ENCODE measurements at regions not wholly inside any gene's neighbourhood (a gene's known extent, or its start where the extent isn't known, plus 50 kb on each side); places are given as distances from the start of the nearest gene placed in this dataset.
"Not testable (repeated sequence)": the region's sequence is repeated elsewhere in the genome, so short reads cannot be mapped to it uniquely, and the experiment has no call there.

GRCh38 chr14:105745433-105746123, 219.2 kb downstream of the TMEM121 start:
- H3K27ac Mint-ChIP-seq: no peak overlapping the region
- no peaks in the 10 kb centered on the region for H3K36me3 Mint-ChIP-seq (ENCODE audit: low read depth)
- H3K27me3 Mint-ChIP-seq (ENCODE audit: insufficient read depth): no peaks in the 10 kb centered on the region
- no peak for TF ChIP-seq CTCF (IDR thresholded peaks at IDR 0.05)
- DNase-seq: no peak
- H3K4me1 Mint-ChIP-seq (ENCODE audit: low read depth): no peaks in the 10 kb centered on the region
- no peak overlapping the region for H3K4me3 Mint-ChIP-seq
- H3K9me3 Mint-ChIP-seq: peaks cover 49% of the 10 kb centered on the region

DNA sequence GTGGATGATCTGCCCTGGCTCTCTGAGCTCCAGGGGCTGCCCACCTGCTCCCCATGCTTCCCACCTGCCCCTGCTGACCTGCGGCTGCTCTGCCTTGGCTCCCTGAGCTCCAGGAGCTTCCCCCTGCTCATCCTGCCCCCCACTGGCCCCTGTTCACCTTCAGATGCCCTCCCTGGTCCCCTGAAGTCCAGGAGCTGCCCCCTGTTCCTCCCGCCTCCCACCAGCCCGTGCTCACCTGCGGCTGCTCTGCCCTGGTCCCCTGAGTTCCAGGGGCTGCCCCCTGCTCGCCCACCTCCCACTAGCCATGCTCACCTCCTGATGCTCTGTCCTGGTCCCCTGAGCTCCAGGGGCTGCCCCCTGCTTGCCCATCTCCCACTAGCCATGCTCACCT, 219.7 kb downstream of the TMEM121 start:
- peaks cover 50% of the 10 kb centered on the region for H3K9me3 Mint-ChIP-seq

GRCh38 chr14:105746800-105747502, 220.6 kb downstream of the TMEM121 start:
- H3K4me1 Mint-ChIP-seq (ENCODE audit: low read depth); H3K4me3 Mint-ChIP-seq; H3K27ac Mint-ChIP-seq; H3K27me3 Mint-ChIP-seq (ENCODE audit: insufficient read depth); H3K36me3 Mint-ChIP-seq (ENCODE audit: low read depth); DNase-seq: not testable (repeated sequence)
- H3K9me3 Mint-ChIP-seq: peaks cover 48% of the 10 kb centered on the region

More for the DNA sequence above, 219.7 kb downstream of the TMEM121 start:
- H3K4me3 Mint-ChIP-seq: no peak overlapping the region
- no peaks in the 10 kb centered on the region for H3K36me3 Mint-ChIP-seq (ENCODE audit: low read depth)
- DNase-seq: no peak
- H3K27ac Mint-ChIP-seq: no peak overlapping the region
- H3K4me1 Mint-ChIP-seq (ENCODE audit: low read depth): no peaks in the 10 kb centered on the region
- no peak for TF ChIP-seq CTCF (IDR thresholded peaks at IDR 0.05)
- H3K27me3 Mint-ChIP-seq (ENCODE audit: insufficient read depth): no peaks in the 10 kb centered on the region

DNA sequence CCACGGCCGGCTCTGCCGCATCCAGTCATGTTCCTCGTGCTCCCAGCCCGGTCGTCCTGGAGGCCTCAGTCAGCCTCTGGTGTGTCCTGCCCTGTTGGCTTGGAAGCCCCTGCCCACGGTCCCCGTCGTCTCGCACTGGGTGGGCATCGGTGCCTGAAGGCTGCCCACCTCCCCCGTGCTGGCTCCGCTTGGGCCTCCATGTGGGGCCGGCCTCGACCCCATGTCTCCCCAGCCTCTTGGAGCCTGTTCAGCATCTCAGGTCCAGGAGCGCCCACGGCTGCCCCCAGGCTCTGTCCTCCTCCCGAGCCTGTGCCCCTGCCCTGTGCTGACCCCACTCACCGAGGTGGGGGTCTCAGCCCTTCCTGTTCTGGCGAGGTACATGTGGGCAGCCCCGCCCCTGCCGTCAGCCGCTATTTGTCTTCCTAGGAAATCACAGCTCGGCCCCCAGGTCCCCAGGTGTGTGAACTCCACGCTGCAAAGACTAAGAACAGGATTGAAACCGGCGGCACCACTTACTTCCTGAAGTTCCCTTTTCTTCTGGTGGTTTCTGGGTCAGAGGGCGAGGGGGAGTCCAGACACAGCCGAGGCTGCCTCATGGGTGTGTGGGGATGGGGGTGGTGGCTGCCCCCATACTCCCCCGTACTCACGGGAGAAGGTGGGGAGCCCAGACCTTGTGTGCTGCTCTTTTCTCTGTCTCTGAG, 221.3 kb downstream of the TMEM121 start:
- H3K9me3 Mint-ChIP-seq: peaks cover 46% of the 10 kb centered on the region
- not testable (repeated sequence) for H3K4me3 Mint-ChIP-seq; H3K27ac Mint-ChIP-seq; H3K27me3 Mint-ChIP-seq (ENCODE audit: insufficient read depth); DNase-seq; H3K4me1 Mint-ChIP-seq (ENCODE audit: low read depth); H3K36me3 Mint-ChIP-seq (ENCODE audit: low read depth)

DNA sequence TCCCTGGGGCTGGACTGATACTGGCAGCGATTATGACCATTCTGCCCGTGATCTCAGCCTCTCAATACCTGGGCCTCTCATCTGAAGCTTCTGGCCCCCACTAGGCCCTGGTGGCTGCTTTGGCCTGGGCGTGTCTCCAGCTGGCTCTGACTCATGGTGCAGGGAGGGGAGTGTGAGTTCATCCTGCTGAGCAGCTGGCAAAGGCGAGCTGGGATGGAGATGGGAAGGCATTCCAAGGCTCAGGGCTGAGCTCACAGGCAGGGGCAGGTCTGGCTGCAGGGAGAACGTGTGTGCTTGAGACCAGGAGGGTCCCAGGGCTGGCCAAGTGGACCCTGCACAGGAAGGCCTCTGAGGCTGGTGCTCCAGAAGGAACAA, 221.8 kb downstream of the TMEM121 start:
- no peak for TF ChIP-seq CTCF (IDR thresholded peaks at IDR 0.05)
- peaks cover 48% of the 10 kb centered on the region for H3K9me3 Mint-ChIP-seq
- H3K36me3 Mint-ChIP-seq (ENCODE audit: low read depth): no peaks in the 10 kb centered on the region
- H3K4me1 Mint-ChIP-seq (ENCODE audit: low read depth): no peaks in the 10 kb centered on the region
- no peaks in the 10 kb centered on the region; the same call in 1 of the 2 replicates for H3K27me3 Mint-ChIP-seq (ENCODE audit: insufficient read depth)
- DNase-seq: no peak
- no peak overlapping the region for H3K27ac Mint-ChIP-seq
- H3K4me3 Mint-ChIP-seq: no peak overlapping the region

GRCh38 chr14:105748710-105749109, 222.3 kb downstream of the TMEM121 start:
- not testable (repeated sequence) for H3K4me3 Mint-ChIP-seq; H3K27me3 Mint-ChIP-seq (ENCODE audit: insufficient read depth); H3K36me3 Mint-ChIP-seq (ENCODE audit: low read depth); H3K4me1 Mint-ChIP-seq (ENCODE audit: low read depth); H3K27ac Mint-ChIP-seq; DNase-seq
- H3K9me3 Mint-ChIP-seq: peaks cover 50% of the 10 kb centered on the region

DNA sequence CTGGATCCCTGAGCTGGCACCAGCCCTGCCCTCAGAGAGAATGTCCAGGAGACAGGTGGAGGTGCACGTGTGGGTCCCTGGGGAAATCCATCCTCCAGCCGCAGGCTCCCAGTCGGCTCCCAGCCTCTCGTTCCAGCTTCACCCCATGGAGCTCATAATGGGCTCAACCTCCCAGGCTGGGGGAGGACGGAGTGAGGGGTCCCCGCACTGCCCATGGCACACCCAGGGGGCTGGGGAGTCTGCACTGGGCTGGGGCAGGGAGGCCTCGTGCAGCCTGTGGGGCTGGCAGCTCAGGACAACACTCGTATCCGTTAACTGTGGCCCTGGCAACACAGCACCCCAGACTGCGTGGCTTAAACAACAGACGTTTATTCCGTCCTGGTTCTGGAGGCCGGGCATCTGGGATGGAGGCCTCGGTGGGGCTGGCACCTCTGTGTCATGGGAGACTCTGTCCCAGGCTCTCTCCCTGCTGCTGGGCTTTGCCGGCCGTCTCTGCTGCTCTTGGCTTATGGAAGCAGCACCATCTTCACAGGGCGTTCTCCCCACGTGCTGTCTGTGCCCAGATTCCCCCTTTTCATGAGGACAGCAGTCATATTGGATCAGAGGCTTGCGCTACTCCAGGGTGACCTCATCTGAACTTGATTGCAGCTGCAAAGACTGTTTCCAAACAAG, 223.6 kb downstream of the TMEM121 start:
- H3K4me3 Mint-ChIP-seq; DNase-seq; H3K4me1 Mint-ChIP-seq (ENCODE audit: low read depth); H3K36me3 Mint-ChIP-seq (ENCODE audit: low read depth); H3K27ac Mint-ChIP-seq; H3K27me3 Mint-ChIP-seq (ENCODE audit: insufficient read depth): not testable (repeated sequence)
- peaks cover 59% of the 10 kb centered on the region for H3K9me3 Mint-ChIP-seq

DNA sequence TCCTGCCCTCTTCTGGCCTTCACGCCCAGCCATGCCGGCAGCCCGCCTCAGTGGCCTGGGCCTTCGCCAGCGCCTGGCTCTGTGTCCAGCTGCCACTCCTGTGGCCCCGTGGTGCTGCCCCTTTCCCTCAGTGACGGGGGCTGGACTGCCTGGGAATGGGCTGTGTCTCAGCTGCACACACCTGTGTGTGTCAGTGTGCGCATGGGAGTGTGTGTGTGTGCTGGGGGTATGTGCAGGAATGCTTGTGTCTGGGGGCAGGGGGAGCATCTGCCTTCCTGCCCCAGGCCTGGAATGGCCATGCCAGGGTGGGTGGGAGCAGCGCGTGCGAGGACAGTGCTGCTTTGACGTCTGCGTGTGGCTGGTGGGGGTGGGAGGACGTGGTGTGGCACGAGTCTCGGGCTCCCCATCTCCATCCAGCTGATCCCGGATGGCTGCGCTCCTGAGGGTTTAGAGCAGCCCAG, 224.9 kb downstream of the TMEM121 start:
- not testable (repeated sequence) for H3K36me3 Mint-ChIP-seq (ENCODE audit: low read depth); H3K4me3 Mint-ChIP-seq; H3K27ac Mint-ChIP-seq; DNase-seq; H3K27me3 Mint-ChIP-seq (ENCODE audit: insufficient read depth); H3K4me1 Mint-ChIP-seq (ENCODE audit: low read depth)
- H3K9me3 Mint-ChIP-seq: peaks cover 55% of the 10 kb centered on the region

GRCh38 chr14:105752420-105752819, 226.0 kb downstream of the TMEM121 start:
- H3K27me3 Mint-ChIP-seq (ENCODE audit: insufficient read depth); H3K27ac Mint-ChIP-seq; DNase-seq; H3K36me3 Mint-ChIP-seq (ENCODE audit: low read depth); H3K4me1 Mint-ChIP-seq (ENCODE audit: low read depth); H3K4me3 Mint-ChIP-seq: not testable (repeated sequence)
- peaks cover 45% of the 10 kb centered on the region for H3K9me3 Mint-ChIP-seq
